GM23338 (cell line): ENCODE measurements at regions not wholly inside any gene's neighbourhood (a gene's known extent, or its start where the extent isn't known, plus 50 kb on each side); places are given as distances from the start of the nearest gene placed in this dataset.

Experiments
- CREB1 ChIP-seq: fragments of 250-450 bp; sonication (Bioruptor Pico); IDR thresholded peaks from 2 replicates; pipeline ENCODE4 v1.5.0; 2020; ENCODE audit warnings: low read depth, mild to moderate bottlenecking, moderate library complexity
- CTCF ChIP-seq, 2 experiments: fragments of 200-600 bp in 1 of 2; sonication (generic) in 1 of 2; conservative IDR thresholded peaks; 2 replicates each; pipeline versions ENCODE4 v1.5.1 to v1.6.1; 2016 to 2017; ENCODE audit warnings: antibody characterized with exemption in 2 of 2, low read depth in 2 of 2, mild to moderate bottlenecking in 2 of 2, moderate library complexity in 1 of 2
- ETS1 ChIP-seq: IDR thresholded peaks from 2 replicates; pipeline ENCODE4 v1.6.1; 2016; ENCODE audit warnings: antibody characterized with exemption
- EZH2 ChIP-seq: fragments of 200-600 bp; sonication (generic); IDR thresholded peaks from one replicate; pipeline ENCODE4 v1.8.0; 2017; ENCODE audit warnings: antibody characterized with exemption, mild to moderate bottlenecking, low read depth; ENCODE audit not compliant: unreplicated experiment
- EZH2phosphoT487 ChIP-seq: fragments of 200-600 bp; sonication (generic); IDR thresholded peaks from one replicate; pipeline ENCODE4 v1.8.1; 2018; ENCODE audit warnings: antibody characterized with exemption; ENCODE audit not compliant: unreplicated experiment
- JUNB ChIP-seq: IDR thresholded peaks from one replicate; pipeline ENCODE4 v1.6.1; 2016; ENCODE audit warnings: antibody characterized with exemption; ENCODE audit not compliant: unreplicated experiment
- POLR2AphosphoS5 ChIP-seq: IDR thresholded peaks from 2 replicates; pipeline ENCODE4 v1.6.1; 2016; ENCODE audit warnings: antibody characterized with exemption, low read depth
- REST ChIP-seq: IDR thresholded peaks from one replicate; pipeline ENCODE4 v1.6.1; 2018; ENCODE audit warnings: antibody characterized with exemption; ENCODE audit not compliant: unreplicated experiment
- ZNF114 ChIP-seq: fragments of 250-450 bp; sonication (Bioruptor Pico); IDR thresholded peaks from 2 replicates; pipeline ENCODE4 v1.5.0; 2020; ENCODE audit warnings: mild to moderate bottlenecking, moderate library complexity
- ZNF462 ChIP-seq: fragments of 250-450 bp; sonication (Bioruptor Pico); IDR thresholded peaks from 2 replicates; pipeline ENCODE4 v1.5.0; 2020; ENCODE audit warnings: mild to moderate bottlenecking, moderate library complexity

- TF ChIP-seq EZH2 = no peak
- no peak for TF ChIP-seq ZNF114
- TF ChIP-seq CTCF (conservative IDR thresholded peaks at IDR 0.05; ENCODE audit: low read depth in 2 of 2) = no peak
- TF ChIP-seq JUNB = no peak
- no peak for TF ChIP-seq EZH2phosphoT487
- no peak for TF ChIP-seq REST
- TF ChIP-seq CREB1 (CRISPR knock-in tag) = no peak
- TF ChIP-seq POLR2AphosphoS5 = no peak
- TF ChIP-seq ZNF462 (CRISPR knock-in tag) = no peak
- TF ChIP-seq ETS1 = no peak
Observed at GRCh38 chr4:147355847-147356246, 125.0 kb upstream of the EDNRA start.
